T-helper 2 cell treated with Interferon-gamma antibody and Interleukin-4, amounts not matched to agents 100 ng/mL and 5 ng/mL, for 36 hours (primary cell): ENCODE measurements at regions not wholly inside any gene's neighbourhood (a gene's known extent, or its start where the extent isn't known, plus 50 kb on each side); places are given as distances from the start of the nearest gene placed in this dataset.
"Not testable (repeated sequence)": the region's sequence is repeated elsewhere in the genome, so short reads cannot be mapped to it uniquely, and the experiment has no call there.

ENCODE experiments used
- intact Hi-C: fragments of 100-400 bp; cut with micrococcal nuclease; formaldehyde crosslinking; loops from one replicate; pipeline ENCODE4 v1.15.1; 2023

DNA sequence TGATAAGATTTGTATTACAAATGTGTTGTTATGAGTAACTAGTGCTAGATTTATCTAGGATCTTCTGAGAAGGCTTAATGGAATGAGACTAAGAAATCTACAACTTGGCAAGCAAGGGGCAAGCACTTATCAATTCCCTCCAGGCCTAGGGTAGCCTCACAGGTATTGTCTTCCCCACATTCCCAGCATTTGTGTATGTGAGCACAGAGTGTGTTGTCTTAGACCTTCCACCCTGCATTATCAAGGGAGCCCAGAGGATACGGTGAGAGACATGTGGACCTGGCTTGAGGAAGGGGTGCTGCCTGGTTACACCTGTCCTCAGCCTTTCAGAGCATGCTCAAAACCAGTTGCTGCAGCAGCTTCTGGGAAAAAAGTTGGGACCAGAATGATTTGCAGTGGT is 327.2 kb downstream of the MRPL39 start:
- intact Hi-C loops, result no loop called here

DNA sequence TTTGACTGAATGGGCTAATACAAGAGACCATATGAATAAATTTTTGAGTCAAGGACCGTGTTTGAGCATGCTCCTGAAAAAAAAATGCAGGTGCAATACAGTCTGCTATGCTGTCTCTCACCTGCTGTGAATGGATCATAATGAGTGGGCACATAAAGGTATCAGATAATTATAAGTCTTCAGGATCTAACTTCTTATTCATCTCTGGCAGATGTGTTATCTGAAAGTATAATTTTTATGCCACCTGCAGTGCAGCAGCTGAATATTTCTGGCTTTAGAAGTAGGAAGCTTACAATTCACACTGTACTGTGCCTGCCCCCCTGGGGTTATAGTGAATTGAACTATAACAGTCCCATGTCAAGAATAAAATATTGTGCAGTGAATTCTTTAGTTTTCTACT is 333.3 kb downstream of the MRPL39 start:
- intact Hi-C loops, result no loop called here

GRCh38 chr21:25254491-25255174 is 352.6 kb downstream of the MRPL39 start:
- intact Hi-C loops, result no loop called here

GRCh38 chr21:25246546-25246945 is 360.7 kb downstream of the MRPL39 start:
- intact Hi-C loops, result no loop called here

- intact Hi-C loops, result no loop called here
These were observed 362.5 kb downstream of the MRPL39 start for GRCh38 chr21:25244735-25245134.

GRCh38 chr21:25243808-25244207 is 363.5 kb downstream of the MRPL39 start:
- intact Hi-C loops, result no loop called here

GRCh38 chr21:25240974-25241373 is 366.3 kb downstream of the MRPL39 start:
- intact Hi-C loops, result no loop called here

DNA sequence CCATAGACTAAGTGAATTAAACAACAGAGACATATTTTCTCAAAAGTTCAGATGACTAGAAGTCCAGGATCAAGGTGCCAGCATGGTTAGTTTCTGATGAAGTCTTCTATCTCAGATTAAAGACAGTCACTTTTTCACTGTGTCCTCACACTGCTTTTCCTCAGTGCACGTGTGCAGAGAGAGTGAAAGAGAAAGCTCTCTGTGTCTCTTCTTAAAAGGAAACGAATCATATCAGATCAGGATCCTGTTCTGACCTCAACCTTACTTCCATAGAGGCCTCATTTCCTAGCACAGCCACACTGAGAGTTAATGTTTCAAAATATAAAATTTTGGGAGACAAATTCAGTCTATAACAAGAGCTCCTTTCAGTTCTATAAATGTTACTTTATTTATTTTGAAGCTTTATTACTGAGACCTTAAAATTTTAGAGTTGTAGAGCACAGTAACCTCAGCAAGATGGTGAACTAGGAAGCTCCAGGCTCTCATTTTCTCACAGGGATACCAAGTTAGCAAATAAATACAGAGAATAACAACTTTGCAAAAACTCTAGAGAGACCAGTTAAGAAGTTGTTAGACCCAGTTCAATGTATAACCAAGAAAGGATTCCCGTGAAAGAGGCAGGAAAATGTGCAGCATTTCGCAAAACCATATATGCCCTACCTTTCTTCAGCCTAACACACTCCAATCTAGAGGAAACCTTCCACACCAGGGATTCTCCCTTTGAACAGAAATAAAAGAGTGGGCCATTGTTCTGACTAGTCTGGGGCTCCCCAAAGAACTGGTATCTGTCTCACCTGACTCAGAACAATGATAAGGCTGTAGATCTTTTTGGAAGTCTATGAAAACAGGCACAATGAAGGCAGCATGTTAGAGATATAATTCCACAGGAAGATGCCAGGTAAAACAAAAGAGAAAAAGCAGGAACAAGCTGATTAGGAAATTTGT is 372.2 kb downstream of the MRPL39 start:
- intact Hi-C loops, result no loop called here

DNA sequence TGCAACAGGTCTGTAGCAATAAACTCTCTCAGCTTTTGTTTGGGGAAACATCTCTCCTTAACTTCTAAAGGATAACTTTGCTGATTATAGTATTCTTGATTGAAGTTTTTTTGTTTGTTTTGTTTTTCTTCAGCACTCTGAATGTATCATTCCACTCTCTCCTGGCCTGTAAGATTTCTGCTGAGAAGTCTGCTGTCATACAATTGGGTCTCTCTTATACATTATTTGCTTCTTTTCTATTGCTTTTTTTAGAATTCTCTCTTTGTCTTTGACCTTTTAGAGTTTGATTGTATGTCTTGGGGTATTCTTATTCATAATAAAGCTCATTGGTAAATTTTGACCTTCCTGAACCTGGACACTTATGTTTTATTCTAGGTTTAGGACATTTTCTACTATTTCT is 386.3 kb downstream of the MRPL39 start:
- intact Hi-C loops, result no loop called here

GRCh38 chr21:25220169-25220568 is 387.1 kb downstream of the MRPL39 start:
- intact Hi-C loops, result no loop called here

GRCh38 chr21:25215698-25216384 is 391.4 kb downstream of the MRPL39 start:
- intact Hi-C loops, result no loop called here

- intact Hi-C loops, result no loop called here
These were observed 392.6 kb downstream of the MRPL39 start for GRCh38 chr21:25214676-25215075.

DNA sequence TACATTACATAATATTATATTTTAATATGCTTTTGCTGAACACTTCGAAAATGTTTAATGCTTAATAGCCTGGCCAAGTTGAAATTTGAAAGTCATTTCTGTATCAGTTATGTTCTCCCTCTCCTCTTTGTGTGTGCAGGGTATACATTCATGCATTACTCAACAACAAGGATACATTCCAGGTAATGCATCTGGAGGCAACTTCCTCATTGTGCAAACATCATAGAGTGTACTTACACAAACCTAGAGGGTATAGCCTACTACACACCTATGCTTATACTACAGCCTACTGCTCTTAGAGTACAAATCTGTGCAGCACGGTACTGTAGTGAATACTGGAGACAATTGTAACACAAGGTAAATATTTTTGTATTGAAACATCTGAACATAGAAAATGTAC is 407.3 kb downstream of the MRPL39 start:
- intact Hi-C loops, result no loop called here

GRCh38 chr21:25191141-25191540 is 416.1 kb downstream of the MRPL39 start:
- intact Hi-C loops, result no loop called here

DNA sequence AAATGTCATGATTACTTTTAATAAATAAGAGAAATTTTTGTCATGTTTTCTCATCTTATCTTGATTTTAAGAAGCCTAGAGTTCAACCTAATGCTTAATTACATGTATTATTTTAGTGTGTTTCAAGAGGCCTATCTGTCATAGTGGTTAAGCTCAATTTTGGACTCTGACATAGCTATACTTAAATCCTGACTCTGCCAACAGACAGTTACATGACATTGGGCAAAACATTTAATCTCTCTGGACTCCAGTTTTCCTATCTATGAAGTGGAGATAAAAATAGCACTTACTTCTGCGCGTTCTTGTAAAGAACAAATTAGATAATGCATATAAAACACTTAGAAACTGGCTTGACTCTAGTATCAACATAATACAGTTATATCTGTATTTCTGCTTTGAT is 417.8 kb downstream of the MRPL39 start:
- intact Hi-C loops, result no loop called here

- intact Hi-C loops, result no loop called here
These were observed 418.6 kb downstream of the MRPL39 start for GRCh38 chr21:25188677-25189079.

DNA sequence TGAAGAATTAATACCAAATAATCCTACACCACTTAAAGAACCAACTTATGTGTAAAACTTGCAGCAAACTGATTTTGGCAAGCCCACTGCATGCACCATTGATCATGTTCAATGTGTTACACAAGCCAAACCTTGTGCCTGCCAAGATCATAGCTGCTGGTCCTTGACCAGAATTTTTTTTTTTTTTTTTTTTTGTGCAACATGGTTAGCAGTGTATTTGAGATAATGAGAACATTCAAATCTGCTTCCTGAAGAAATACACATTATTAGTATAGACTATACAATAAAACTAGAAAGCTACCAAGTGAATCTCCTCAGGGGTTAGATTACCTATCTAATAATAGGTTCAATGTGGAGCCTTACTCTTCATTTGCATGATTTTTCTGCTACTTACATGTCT is 421.0 kb downstream of the MRPL39 start:
- intact Hi-C loops, result no loop called here

- intact Hi-C loops, result no loop called here
These were observed 423.7 kb downstream of the MRPL39 start for GRCh38 chr21:25183577-25183976.

- intact Hi-C loops, result not testable (repeated sequence)
These were observed 425.6 kb downstream of the MRPL39 start for GRCh38 chr21:25181690-25182089.

DNA sequence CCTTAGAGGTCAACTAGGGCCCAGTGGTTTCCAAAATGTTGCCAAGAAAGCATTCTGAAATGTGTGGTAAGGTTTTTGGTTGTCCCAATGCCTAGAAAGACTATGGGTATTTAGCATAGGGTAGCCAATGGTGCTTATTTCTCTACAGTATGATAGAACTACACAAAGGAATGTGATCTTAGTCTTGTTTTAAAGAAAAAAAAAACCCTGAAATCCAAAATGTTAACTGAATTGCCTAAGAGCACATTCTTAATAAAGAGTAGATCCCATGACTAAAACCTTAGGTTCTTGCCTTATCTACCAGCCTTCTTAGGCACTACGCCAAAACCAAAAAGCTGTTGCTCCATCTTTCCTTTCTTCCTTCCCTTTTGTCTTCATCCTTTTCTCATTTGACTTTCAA is 428.2 kb downstream of the MRPL39 start:
- intact Hi-C loops, result no loop called here

GRCh38 chr21:25176637-25177412 is 430.5 kb downstream of the MRPL39 start:
- intact Hi-C loops, result no loop called here
